Lung (tissue), 11 donors: ENCODE measurements at regions not wholly inside any gene's neighbourhood (a gene's known extent, or its start where the extent isn't known, plus 50 kb on each side); places are given as distances from the start of the nearest gene placed in this dataset.

Experiments used
- ATAC-seq: fragments of 200-7000 bp; cut with Tn5 transposase; one replicate; pipeline ENCODE4 v1.9.1; 2020; ENCODE audit warnings: moderate number of reproducible peaks; ENCODE audit not compliant: insufficient read depth, low FRiP score
- DNase-seq, 3 donors: peaks; one replicate each; pipeline ENCODE4 v3.0.0-alpha.2; 2013 to 2017
- H3K27ac ChIP-seq, 2 donors: one replicate each; pipeline ENCODE4 v1.5.1; 2013; ENCODE audit warnings: mild to moderate bottlenecking in 2 of 2, moderate library complexity in 2 of 2, control low read depth in 1 of 2, inconsistent platforms in 1 of 2, low read depth in 1 of 2, low read length in 1 of 2
- H3K27me3 ChIP-seq, 3 donors: one replicate each; pipeline ENCODE4 v1.5.1; 2013; ENCODE audit warnings: low read length in 2 of 3; ENCODE audit not compliant: control insufficient read depth in 3 of 3, insufficient read depth in 3 of 3
- H3K36me3 ChIP-seq, 4 donors: one replicate each; pipeline ENCODE4 v1.5.1; 2013; ENCODE audit warnings: low read length in 4 of 4, mild to moderate bottlenecking in 1 of 4, moderate library complexity in 1 of 4; ENCODE audit not compliant: control insufficient read depth in 4 of 4, insufficient read depth in 4 of 4
- H3K4me1 ChIP-seq, 5 donors: one replicate each; pipeline ENCODE4 v1.5.1; 2013; ENCODE audit warnings: low read length in 5 of 5, mild to moderate bottlenecking in 2 of 5, moderate library complexity in 1 of 5; ENCODE audit not compliant: control insufficient read depth in 5 of 5, insufficient read depth in 5 of 5
- H3K4me3 ChIP-seq: one replicate; pipeline ENCODE4 v1.5.1; 2013; ENCODE audit warnings: mild to moderate bottlenecking, control low read depth, moderate library complexity
- H3K9ac ChIP-seq, 2 donors: one replicate each; pipeline ENCODE4 v1.5.1; 2013; ENCODE audit warnings: low read length in 2 of 2, control low read depth in 1 of 2; ENCODE audit not compliant: insufficient read depth in 1 of 2
- H3K9me3 ChIP-seq, 4 donors: one replicate each; pipeline ENCODE4 v1.5.1; 2013; ENCODE audit warnings: low read length in 3 of 4, mild to moderate bottlenecking in 1 of 4, moderate library complexity in 1 of 4; ENCODE audit not compliant: control insufficient read depth in 4 of 4, insufficient read depth in 3 of 4
- WGBS, 2 donors: extraction: QIAGEN DNeasy Blood & Tissue Kit; methylation state at CpG; one replicate each; pipeline ENCODE4 v1.1.7; 2013; 5-methylcytosine and 5-hydroxymethylcytosine counted together
- TF ChIP-seq, protein P1 (sequence below): IDR thresholded peaks from 2 replicates; pipeline ENCODE4 v1.5.1; 2012; ENCODE audit warnings: mild to moderate bottlenecking; ENCODE audit errors: control extremely low read depth, extremely low read depth
- donor health status: control.
- donor health status: control.
- donor health status: Bipolar disorder and iron deficiency.
- donor health status: healthy.
- donor health status: DM: yes; HTN: yes; CAD: no.

DNA sequence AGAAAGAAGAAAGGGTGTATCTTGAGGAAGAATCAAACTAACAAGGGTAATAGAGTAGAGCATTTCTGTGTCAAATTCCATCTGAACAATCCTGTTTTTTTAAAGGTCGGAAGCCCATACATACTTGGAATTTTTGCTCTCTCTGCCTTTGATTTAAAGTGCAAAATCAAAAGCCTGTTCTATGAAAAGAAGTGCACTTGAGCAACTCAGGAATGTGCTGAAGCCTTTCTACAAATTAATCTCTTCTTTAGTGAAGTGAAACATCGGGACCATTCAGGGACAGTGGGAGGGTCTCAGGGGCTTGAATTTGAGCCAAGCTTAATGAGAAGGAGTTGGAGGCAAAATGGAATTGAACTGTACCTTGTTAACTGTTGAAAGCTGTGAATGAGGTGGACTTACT lies 1008.5 kb upstream of the LCORL start:
- DNase-seq: peak; percentile 49 to 80 (median 68)
- H3K4me1 ChIP-seq: peaks cover 0 to 19% (median 0%) of the 10 kb centered on the region in 5 donors
- TF ChIP-seq, protein P1, sequence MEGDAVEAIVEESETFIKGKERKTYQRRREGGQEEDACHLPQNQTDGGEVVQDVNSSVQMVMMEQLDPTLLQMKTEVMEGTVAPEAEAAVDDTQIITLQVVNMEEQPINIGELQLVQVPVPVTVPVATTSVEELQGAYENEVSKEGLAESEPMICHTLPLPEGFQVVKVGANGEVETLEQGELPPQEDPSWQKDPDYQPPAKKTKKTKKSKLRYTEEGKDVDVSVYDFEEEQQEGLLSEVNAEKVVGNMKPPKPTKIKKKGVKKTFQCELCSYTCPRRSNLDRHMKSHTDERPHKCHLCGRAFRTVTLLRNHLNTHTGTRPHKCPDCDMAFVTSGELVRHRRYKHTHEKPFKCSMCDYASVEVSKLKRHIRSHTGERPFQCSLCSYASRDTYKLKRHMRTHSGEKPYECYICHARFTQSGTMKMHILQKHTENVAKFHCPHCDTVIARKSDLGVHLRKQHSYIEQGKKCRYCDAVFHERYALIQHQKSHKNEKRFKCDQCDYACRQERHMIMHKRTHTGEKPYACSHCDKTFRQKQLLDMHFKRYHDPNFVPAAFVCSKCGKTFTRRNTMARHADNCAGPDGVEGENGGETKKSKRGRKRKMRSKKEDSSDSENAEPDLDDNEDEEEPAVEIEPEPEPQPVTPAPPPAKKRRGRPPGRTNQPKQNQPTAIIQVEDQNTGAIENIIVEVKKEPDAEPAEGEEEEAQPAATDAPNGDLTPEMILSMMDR: no peak
- H3K27me3 ChIP-seq: no peaks in the 10 kb centered on the region
- H3K9ac ChIP-seq: no peak overlapping the region
- no peak overlapping the region for H3K4me3 ChIP-seq
- no peak overlapping the region for H3K27ac ChIP-seq
- 37 to 54% methylated on average over 2 of the region's 2 CpGs for WGBS, 2 donors
- no peaks in the 10 kb centered on the region for H3K9me3 ChIP-seq
- peak; percentile 56 for ATAC-seq
- H3K36me3 ChIP-seq: no peaks in the 10 kb centered on the region

DNA sequence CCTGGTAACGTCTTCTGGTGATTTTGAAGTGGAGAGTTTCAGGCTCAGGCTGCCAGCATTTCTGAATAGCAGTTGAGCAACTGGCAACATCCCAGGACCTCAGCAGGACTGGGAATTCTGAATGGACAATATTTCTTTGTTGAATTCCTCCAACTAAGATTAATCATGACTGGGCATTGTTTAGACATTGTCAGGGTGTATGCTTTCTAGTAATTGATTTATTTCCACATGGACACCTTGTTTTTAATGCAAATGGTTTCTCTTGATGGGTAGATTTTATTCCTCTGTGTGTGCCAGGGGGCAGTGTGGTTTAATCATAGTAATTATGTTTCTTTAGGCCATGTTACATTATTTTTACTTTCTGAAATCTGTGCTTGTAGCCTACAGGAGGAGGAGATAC lies 1004.7 kb upstream of the LCORL start:
- Histone ChIP-seq H3K27ac (no peak overlapping the region), H3K9ac (no peak overlapping the region), H3K4me1 (peaks cover 0 to 19% (median 0%) of the 10 kb centered on the region in 5 donors), H3K9me3 (no peaks in the 10 kb centered on the region), H3K27me3 (no peaks in the 10 kb centered on the region), H3K36me3 (no peaks in the 10 kb centered on the region), H3K4me3 (no peak overlapping the region)
- peak; percentile 25 to 75 (median 46) for DNase-seq
- ATAC-seq: no peak
- 27 to 69% methylated on average over 1 of the region's 1 CpG for WGBS, 2 donors
- TF ChIP-seq, protein P1: no peak

DNA sequence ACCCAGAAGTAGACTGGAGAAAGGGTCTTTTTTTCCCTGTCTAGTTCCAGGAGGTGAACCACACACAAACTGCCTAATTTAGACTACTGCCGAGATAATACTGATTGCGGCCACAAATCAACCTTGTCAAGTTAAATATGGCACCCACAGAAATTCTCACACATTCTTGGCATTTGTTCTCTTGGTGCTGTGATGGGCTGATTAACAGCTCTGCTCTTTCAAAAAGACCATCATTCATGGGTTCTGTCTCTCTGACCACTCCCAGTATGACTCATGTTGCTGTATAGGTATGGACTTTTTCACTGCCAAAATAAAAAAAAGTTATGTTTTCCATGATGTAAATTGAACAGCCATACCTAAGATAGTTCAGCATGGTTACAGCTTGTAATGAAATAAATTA lies 1003.5 kb upstream of the LCORL start:
- 69 to 71% methylated on average over 2 of the region's 2 CpGs for WGBS, 2 donors
- ATAC-seq (no peak), DNase-seq (no peak)
- Histone ChIP-seq H3K27me3 (no peaks in the 10 kb centered on the region), H3K4me3 (no peak overlapping the region), H3K9ac (no peak overlapping the region), H3K4me1 (peaks cover 0 to 8% (median 0%) of the 10 kb centered on the region in 5 donors), H3K36me3 (no peaks in the 10 kb centered on the region), H3K27ac (no peak overlapping the region), H3K9me3 (no peaks in the 10 kb centered on the region)
- TF ChIP-seq, protein P1: no peak

DNA sequence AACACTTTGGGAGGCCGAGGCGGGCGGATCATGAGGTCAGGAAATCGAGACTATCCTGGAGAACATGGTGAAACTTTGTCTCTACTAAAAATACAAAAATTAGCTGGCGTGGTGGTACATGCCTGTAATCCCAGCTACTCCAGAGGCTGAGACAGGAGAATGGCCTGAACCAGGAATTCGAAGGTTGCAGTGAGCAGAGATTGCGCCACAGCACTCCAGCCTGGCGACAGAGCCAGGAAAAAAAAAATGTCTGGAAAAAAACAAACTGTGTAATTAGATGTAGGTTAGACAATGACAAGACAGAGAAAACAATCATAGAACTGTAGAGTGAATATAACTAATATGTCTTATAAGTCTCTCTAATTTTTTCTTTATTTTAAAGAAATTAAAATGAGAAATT lies 1002.5 kb upstream of the LCORL start:
- WGBS, 2 donors: 83 to 91% methylated on average over 8 of the region's 8 CpGs
- no peak for DNase-seq

More for the DNA sequence above, 1002.5 kb upstream of the LCORL start:
- Histone ChIP-seq H3K9me3 (no peaks in the 10 kb centered on the region), H3K27me3 (no peaks in the 10 kb centered on the region), H3K36me3 (no peaks in the 10 kb centered on the region), H3K9ac (no peak overlapping the region), H3K4me3 (no peak overlapping the region), H3K4me1 (peaks cover 0 to 6% (median 0%) of the 10 kb centered on the region in 5 donors), H3K27ac (no peak overlapping the region)
- ATAC-seq: no peak
- TF ChIP-seq, protein P1: no peak
